ENCODE measurements at regions not wholly inside any gene's neighbourhood (a gene's known extent, or its start where the extent isn't known, plus 50 kb on each side); places are given as distances from the start of the nearest gene placed in this dataset.
"Not testable (repeated sequence)": the region's sequence is repeated elsewhere in the genome, so short reads cannot be mapped to it uniquely, and the experiment has no call there.

DNA sequence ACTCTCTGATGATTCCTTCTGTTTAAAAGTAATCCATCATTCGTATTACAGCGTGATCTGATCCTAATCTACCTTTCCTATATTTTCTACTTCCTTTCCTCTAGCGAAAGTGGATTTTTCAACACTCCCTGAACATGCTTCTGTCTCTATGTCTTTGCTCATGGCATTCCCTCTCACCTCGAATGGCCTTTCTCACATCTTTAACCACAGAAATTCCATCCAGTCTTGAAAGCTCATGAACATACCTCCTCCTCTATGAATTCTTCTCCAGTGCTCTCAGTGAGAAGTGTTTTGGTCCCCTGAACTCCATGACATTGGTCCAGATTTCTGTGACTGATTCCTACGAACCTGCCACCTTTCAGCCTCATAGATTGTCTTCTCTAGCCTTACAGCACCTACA lies 323.2 kb downstream of the RAD51AP2 start:
- no peak for ATAC-seq
- POLR2A ChIA-PET: no interaction called here
- TF ChIP-seq CTCF (IDR thresholded peaks at IDR 0.05): no peak
- intact Hi-C loops (cut with micrococcal nuclease): no loop called here
- CTCF ChIA-PET: no interaction called here
- Mint-ChIP-seq H3K27ac (no peak overlapping the region), H3K27me3 (no peaks in the 10 kb centered on the region), H3K36me3 (ENCODE audit: low read depth) (no peaks in the 10 kb centered on the region), H3K4me1 (ENCODE audit: low read depth) (no peaks in the 10 kb centered on the region), H3K9me3 (peaks cover 7% of the 10 kb centered on the region), H3K4me3 (no peak overlapping the region)
- no peak for DNase-seq

GRCh38 chr2:17194083-17194482 lies 324.2 kb downstream of the RAD51AP2 start:
- no peaks in the 10 kb centered on the region for H3K36me3 Mint-ChIP-seq (ENCODE audit: low read depth)
- peaks cover 7% of the 10 kb centered on the region for H3K9me3 Mint-ChIP-seq
- no peak overlapping the region for H3K4me3 Mint-ChIP-seq
- ATAC-seq (no peak), DNase-seq (no peak)
- intact Hi-C loops (cut with micrococcal nuclease): no loop called here
- POLR2A ChIA-PET: no interaction called here
- no peak for TF ChIP-seq CTCF (IDR thresholded peaks at IDR 0.05)
- no peak overlapping the region for H3K27ac Mint-ChIP-seq
- no peaks in the 10 kb centered on the region for H3K27me3 Mint-ChIP-seq
- CTCF ChIA-PET: no interaction called here
- no peaks in the 10 kb centered on the region for H3K4me1 Mint-ChIP-seq (ENCODE audit: low read depth)

DNA sequence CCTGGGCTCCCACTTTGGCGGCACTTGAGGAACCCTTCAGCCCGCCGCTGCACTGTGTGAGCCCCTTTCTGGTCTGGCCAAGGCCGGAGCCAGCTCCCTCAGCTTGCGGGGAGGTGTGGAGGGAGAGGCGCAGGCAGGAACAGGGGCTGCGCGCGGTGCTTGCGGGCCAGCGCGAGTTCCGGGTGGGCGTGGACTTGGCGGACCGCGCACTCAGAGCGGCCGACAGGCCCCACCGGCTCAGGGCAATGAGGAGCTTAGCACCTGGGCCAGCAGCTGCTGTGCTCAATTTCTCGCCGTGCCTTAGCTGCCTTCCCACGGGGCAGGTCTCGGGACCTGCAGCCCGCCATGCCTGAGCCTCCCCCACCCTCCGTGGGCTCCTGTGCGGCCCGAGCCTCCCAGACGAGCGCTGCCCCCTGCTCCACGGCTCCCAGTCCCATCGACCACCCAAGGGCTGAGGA lies 324.8 kb downstream of the RAD51AP2 start:
- H3K27me3 Mint-ChIP-seq; H3K27ac Mint-ChIP-seq; H3K4me3 Mint-ChIP-seq; intact Hi-C loops (cut with micrococcal nuclease); POLR2A ChIA-PET; H3K9me3 Mint-ChIP-seq; ATAC-seq; H3K36me3 Mint-ChIP-seq (ENCODE audit: low read depth); CTCF ChIA-PET; H3K4me1 Mint-ChIP-seq (ENCODE audit: low read depth); DNase-seq: not testable (repeated sequence)

DNA sequence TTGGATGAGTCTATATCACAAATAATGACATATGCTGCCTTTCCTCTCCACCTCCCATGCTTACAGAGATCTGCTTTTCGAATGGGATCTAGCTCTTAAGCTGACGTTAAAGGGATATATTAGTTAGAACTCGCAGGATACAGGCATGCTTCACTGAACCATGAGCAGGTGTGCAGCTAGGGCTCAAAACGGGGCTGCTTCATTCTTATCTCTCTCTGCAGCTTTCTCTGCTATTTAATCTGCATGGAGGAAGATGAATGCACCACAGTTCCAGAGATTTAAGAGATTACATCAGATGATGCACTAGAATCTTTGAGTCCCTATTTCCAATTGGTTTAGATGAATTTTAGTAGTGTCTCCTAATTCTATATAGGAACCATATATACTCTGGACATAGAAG lies 327.0 kb downstream of the RAD51AP2 start:
- ChIA-PET POLR2A (no interaction called here), CTCF (no interaction called here)
- Mint-ChIP-seq H3K36me3 (ENCODE audit: low read depth) (no peaks in the 10 kb centered on the region), H3K27me3 (no peaks in the 10 kb centered on the region), H3K4me1 (ENCODE audit: low read depth) (no peaks in the 10 kb centered on the region), H3K4me3 (no peak overlapping the region), H3K9me3 (peaks cover 7% of the 10 kb centered on the region), H3K27ac (no peak overlapping the region)
- intact Hi-C loops (cut with micrococcal nuclease): no loop called here
- no peak for TF ChIP-seq CTCF (IDR thresholded peaks at IDR 0.05)
- no peak for DNase-seq
- ATAC-seq: no peak

GRCh38 chr2:17190527-17190926 lies 327.7 kb downstream of the RAD51AP2 start:
- H3K9me3 Mint-ChIP-seq: peaks cover 6% of the 10 kb centered on the region
- CTCF ChIA-PET: no interaction called here
- H3K4me3 Mint-ChIP-seq: no peak overlapping the region
- no peaks in the 10 kb centered on the region for H3K27me3 Mint-ChIP-seq
- ATAC-seq: no peak
- no peak for TF ChIP-seq CTCF (IDR thresholded peaks at IDR 0.05)
- intact Hi-C loops (cut with micrococcal nuclease): no loop called here
- POLR2A ChIA-PET: no interaction called here
- no peaks in the 10 kb centered on the region for H3K36me3 Mint-ChIP-seq (ENCODE audit: low read depth)
- DNase-seq: no peak
- no peaks in the 10 kb centered on the region for H3K4me1 Mint-ChIP-seq (ENCODE audit: low read depth)
- H3K27ac Mint-ChIP-seq: no peak overlapping the region

- TF ChIP-seq CTCF (IDR thresholded peaks at IDR 0.05): no peak
- no peaks in the 10 kb centered on the region for H3K4me1 Mint-ChIP-seq (ENCODE audit: low read depth)
- no peak for DNase-seq
- CTCF ChIA-PET: no interaction called here
- no peak overlapping the region for H3K4me3 Mint-ChIP-seq
- ATAC-seq: no peak
- H3K36me3 Mint-ChIP-seq (ENCODE audit: low read depth): no peaks in the 10 kb centered on the region
- H3K27ac Mint-ChIP-seq: no peak overlapping the region
- H3K27me3 Mint-ChIP-seq: no peaks in the 10 kb centered on the region
- peaks cover 6% of the 10 kb centered on the region for H3K9me3 Mint-ChIP-seq
- POLR2A ChIA-PET: no interaction called here
- intact Hi-C loops (cut with micrococcal nuclease): no loop called here
Observed at GRCh38 chr2:17188721-17189120, 329.5 kb downstream of the RAD51AP2 start.
